ENCODE measurements at regions not wholly inside any gene's neighbourhood (a gene's known extent, or its start where the extent isn't known, plus 50 kb on each side); places are given as distances from the start of the nearest gene placed in this dataset.

DNA sequence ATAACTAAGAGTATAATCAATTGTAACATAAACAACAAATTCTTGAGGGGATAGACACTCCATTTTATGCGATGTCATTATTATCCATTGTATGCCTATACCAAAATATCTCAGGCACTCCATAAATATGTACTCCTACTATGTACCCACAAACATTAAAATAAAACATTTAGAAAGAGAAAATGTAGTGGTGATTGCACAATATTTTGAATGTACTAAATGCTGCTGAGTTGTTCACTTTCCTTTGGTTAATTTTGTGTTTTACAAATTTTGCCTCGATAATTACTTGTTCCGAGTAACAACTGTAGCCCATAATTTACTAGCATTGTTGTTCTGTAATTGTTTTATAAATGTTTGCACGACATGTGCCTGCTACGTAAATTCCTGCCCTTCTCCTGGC, 131.3 kb downstream of the DCLK3 start:
- CTCF ChIA-PET = no interaction called here
- POLR2A ChIA-PET = no interaction called here
- H3K4me3 ChIP-seq (ENCODE audit: low read depth, low read length) = no peak overlapping the region
- H3K36me3 ChIP-seq (ENCODE audit: control insufficient read depth in 2 of 2, insufficient read depth in 1 of 2, low read length in 2 of 2) = no peaks in the 10 kb centered on the region
- no peaks in the 10 kb centered on the region for H3K9me3 ChIP-seq (ENCODE audit: control insufficient read depth, insufficient read depth, low read depth, low read length)
- H3K27ac ChIP-seq (ENCODE audit: extremely low read depth, low read depth, low read length) = no peak overlapping the region
- no peaks in the 10 kb centered on the region for H3K4me1 ChIP-seq (ENCODE audit: control insufficient read depth, insufficient read depth, low read length)
- TF ChIP-seq KLF1 (tag by site-specific recombination; IDR thresholded peaks at IDR 0.05) (no peak), ZFP69B (tag by site-specific recombination; IDR thresholded peaks at IDR 0.05) (no peak), KLF7 (tag by site-specific recombination; IDR thresholded peaks at IDR 0.05; ENCODE audit: borderline replicate concordance) (no peak), ZNF747 (tag by site-specific recombination; IDR thresholded peaks at IDR 0.05) (no peak), ZNF280D (tag by site-specific recombination; IDR thresholded peaks at IDR 0.05) (no peak), ZNF2 (tag by site-specific recombination; IDR thresholded peaks at IDR 0.05) (no peak), TRIM28 (IDR thresholded peaks at IDR 0.05; ENCODE audit: borderline replicate concordance, low read length) (no peak), ZNF670 (tag by site-specific recombination; IDR thresholded peaks at IDR 0.05; ENCODE audit: low read depth) (no peak), ZNF324 (tag by site-specific recombination; IDR thresholded peaks at IDR 0.05) (no peak), ZNF658 (tag by site-specific recombination; IDR thresholded peaks at IDR 0.05) (no peak), ZNF558 (tag by site-specific recombination; IDR thresholded peaks at IDR 0.05) (no peak), ZSCAN23 (tag by site-specific recombination; IDR thresholded peaks at IDR 0.05) (no peak)
- TF ChIP-seq, protein P1, sequence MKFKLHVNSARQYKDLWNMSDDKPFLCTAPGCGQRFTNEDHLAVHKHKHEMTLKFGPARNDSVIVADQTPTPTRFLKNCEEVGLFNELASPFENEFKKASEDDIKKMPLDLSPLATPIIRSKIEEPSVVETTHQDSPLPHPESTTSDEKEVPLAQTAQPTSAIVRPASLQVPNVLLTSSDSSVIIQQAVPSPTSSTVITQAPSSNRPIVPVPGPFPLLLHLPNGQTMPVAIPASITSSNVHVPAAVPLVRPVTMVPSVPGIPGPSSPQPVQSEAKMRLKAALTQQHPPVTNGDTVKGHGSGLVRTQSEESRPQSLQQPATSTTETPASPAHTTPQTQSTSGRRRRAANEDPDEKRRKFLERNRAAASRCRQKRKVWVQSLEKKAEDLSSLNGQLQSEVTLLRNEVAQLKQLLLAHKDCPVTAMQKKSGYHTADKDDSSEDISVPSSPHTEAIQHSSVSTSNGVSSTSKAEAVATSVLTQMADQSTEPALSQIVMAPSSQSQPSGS (tag by site-specific recombination; IDR thresholded peaks at IDR 0.05; ENCODE audit: low read depth) = no peak

DNA sequence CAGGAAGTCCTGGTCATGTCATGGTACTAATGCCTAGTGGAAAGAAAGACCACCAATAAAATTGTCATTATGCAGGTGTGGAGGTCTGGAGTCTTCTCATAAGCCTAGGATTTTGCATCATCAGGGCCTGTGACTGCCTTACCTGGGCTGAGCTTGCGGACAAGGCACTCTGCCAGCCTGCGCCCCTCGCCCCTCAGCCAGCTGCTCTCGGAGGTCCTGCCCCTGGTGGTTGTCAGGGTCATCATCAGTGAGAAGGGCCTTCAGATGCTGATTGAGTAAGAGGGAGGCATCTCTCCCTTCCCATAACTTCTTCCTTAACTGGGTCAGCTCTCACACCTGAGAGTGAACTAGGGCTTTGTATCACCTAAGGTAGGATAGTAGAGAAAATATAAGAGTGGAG, 132.8 kb downstream of the DCLK3 start:
- ChIA-PET CTCF (no interaction called here), POLR2A (no interaction called here)
- H3K27ac ChIP-seq (ENCODE audit: extremely low read depth, low read depth, low read length) = no peak overlapping the region
- no peak overlapping the region for H3K4me3 ChIP-seq (ENCODE audit: low read depth, low read length)
- no peaks in the 10 kb centered on the region for H3K36me3 ChIP-seq (ENCODE audit: control insufficient read depth in 2 of 2, insufficient read depth in 1 of 2, low read length in 2 of 2)
- no peaks in the 10 kb centered on the region for H3K4me1 ChIP-seq (ENCODE audit: control insufficient read depth, insufficient read depth, low read length)
- TF ChIP-seq ZNF350 (tag by site-specific recombination; IDR thresholded peaks at IDR 0.05) (no peak), ZNF157 (tag by site-specific recombination; IDR thresholded peaks at IDR 0.05) (no peak), HIC1 (tag by site-specific recombination; IDR thresholded peaks at IDR 0.05) (no peak), ZNF248 (tag by site-specific recombination; IDR thresholded peaks at IDR 0.05) (no peak), ZNF521 (tag by site-specific recombination; IDR thresholded peaks at IDR 0.05) (no peak), KLF9 (tag by site-specific recombination; IDR thresholded peaks at IDR 0.05; ENCODE audit: low read depth) (no peak)
- TF ChIP-seq, protein P2, sequence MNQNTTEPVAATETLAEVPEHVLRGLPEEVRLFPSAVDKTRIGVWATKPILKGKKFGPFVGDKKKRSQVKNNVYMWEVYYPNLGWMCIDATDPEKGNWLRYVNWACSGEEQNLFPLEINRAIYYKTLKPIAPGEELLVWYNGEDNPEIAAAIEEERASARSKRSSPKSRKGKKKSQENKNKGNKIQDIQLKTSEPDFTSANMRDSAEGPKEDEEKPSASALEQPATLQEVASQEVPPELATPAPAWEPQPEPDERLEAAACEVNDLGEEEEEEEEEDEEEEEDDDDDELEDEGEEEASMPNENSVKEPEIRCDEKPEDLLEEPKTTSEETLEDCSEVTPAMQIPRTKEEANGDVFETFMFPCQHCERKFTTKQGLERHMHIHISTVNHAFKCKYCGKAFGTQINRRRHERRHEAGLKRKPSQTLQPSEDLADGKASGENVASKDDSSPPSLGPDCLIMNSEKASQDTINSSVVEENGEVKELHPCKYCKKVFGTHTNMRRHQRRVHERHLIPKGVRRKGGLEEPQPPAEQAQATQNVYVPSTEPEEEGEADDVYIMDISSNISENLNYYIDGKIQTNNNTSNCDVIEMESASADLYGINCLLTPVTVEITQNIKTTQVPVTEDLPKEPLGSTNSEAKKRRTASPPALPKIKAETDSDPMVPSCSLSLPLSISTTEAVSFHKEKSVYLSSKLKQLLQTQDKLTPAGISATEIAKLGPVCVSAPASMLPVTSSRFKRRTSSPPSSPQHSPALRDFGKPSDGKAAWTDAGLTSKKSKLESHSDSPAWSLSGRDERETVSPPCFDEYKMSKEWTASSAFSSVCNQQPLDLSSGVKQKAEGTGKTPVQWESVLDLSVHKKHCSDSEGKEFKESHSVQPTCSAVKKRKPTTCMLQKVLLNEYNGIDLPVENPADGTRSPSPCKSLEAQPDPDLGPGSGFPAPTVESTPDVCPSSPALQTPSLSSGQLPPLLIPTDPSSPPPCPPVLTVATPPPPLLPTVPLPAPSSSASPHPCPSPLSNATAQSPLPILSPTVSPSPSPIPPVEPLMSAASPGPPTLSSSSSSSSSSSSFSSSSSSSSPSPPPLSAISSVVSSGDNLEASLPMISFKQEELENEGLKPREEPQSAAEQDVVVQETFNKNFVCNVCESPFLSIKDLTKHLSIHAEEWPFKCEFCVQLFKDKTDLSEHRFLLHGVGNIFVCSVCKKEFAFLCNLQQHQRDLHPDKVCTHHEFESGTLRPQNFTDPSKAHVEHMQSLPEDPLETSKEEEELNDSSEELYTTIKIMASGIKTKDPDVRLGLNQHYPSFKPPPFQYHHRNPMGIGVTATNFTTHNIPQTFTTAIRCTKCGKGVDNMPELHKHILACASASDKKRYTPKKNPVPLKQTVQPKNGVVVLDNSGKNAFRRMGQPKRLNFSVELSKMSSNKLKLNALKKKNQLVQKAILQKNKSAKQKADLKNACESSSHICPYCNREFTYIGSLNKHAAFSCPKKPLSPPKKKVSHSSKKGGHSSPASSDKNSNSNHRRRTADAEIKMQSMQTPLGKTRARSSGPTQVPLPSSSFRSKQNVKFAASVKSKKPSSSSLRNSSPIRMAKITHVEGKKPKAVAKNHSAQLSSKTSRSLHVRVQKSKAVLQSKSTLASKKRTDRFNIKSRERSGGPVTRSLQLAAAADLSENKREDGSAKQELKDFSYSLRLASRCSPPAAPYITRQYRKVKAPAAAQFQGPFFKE (tag by site-specific recombination; IDR thresholded peaks at IDR 0.05; ENCODE audit: borderline replicate concordance) = no peak
- H3K9me3 ChIP-seq (ENCODE audit: control insufficient read depth, insufficient read depth, low read depth, low read length) = no peaks in the 10 kb centered on the region
